ENCODE measurements at regions not wholly inside any gene's neighbourhood (a gene's known extent, or its start where the extent isn't known, plus 50 kb on each side); places are given as distances from the start of the nearest gene placed in this dataset.

GRCh38 chr12:34388636-34389377 is 366.5 kb downstream of the ALG10 start:
- Mint-ChIP-seq H3K36me3 (ENCODE audit: insufficient read depth, unreplicated experiment) (no peaks in the 10 kb centered on the region), H3K9me3 (ENCODE audit: low read depth, unreplicated experiment) (peaks cover 12% of the 10 kb centered on the region), H3K4me3 (ENCODE audit: low read depth, unreplicated experiment) (no peak overlapping the region), H3K27ac (ENCODE audit: unreplicated experiment) (no peak overlapping the region), H3K4me1 (ENCODE audit: low read depth, unreplicated experiment) (no peaks in the 10 kb centered on the region), H3K27me3 (ENCODE audit: unreplicated experiment) (no peaks in the 10 kb centered on the region)
- no peak for TF ChIP-seq CTCF (IDR thresholded peaks at IDR 0.05; ENCODE audit: unreplicated experiment)
- no TSS peak for BruUV-seq (replicated peaks)
- intact Hi-C loops (cut with micrococcal nuclease; ENCODE audit: unreplicated experiment), result no loop called here
- DNase-seq, result no peak
- CTCF ChIA-PET, result no interaction called here

DNA sequence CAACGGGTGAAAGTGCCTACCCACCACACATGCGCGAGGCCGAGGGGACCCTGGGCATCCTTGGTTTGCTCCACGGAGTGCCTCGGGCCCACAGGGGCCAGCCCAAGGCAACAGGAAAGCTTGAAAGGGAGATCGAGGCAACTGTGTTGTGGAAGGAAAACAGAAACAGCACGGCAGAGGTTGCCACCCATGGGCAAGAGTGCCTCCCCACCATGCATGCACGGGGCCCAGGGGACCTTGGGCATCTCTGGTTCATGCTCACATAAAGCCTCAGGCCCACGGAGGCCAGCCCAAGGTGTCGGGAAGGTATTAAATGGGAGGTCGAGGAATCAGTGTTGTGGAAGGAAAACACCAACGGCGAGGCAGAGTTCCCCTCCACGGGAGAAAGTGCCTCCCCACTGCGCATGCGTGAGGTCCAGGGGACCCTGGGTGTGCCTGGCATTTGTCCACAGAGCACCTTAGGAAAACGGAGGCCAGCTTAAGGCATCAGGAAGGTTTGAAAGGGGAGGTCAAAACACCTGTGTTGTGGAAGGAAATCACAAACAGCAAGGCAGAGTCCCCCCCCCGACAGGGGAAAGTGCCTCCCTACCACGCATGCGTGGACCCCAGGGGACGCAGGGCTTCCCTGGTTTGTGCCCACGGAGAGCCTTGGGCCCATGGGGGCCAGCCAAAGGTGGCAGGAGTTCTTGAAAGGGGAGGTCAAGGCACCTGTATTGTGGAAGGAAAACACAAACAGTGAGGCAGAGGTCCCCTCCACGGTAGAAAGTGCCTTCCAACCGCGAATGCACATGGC is 367.3 kb downstream of the ALG10 start:
- intact Hi-C loops (cut with micrococcal nuclease; ENCODE audit: unreplicated experiment), result no loop called here
- DNase-seq, result no peak
- no peak overlapping the region for H3K27ac Mint-ChIP-seq (ENCODE audit: unreplicated experiment)
- H3K27me3 Mint-ChIP-seq (ENCODE audit: unreplicated experiment), result no peaks in the 10 kb centered on the region
- TF ChIP-seq CTCF (IDR thresholded peaks at IDR 0.05; ENCODE audit: unreplicated experiment), result no peak
- H3K4me1 Mint-ChIP-seq (ENCODE audit: low read depth, unreplicated experiment), result no peaks in the 10 kb centered on the region
- H3K36me3 Mint-ChIP-seq (ENCODE audit: insufficient read depth, unreplicated experiment), result no peaks in the 10 kb centered on the region
- no peak overlapping the region for H3K4me3 Mint-ChIP-seq (ENCODE audit: low read depth, unreplicated experiment)
- peaks cover 12% of the 10 kb centered on the region for H3K9me3 Mint-ChIP-seq (ENCODE audit: low read depth, unreplicated experiment)
- no TSS peak for BruUV-seq (replicated peaks)
- CTCF ChIA-PET, result no interaction called here

GRCh38 chr12:34390171-34390841 is 368.0 kb downstream of the ALG10 start:
- intact Hi-C loops (cut with micrococcal nuclease; ENCODE audit: unreplicated experiment), result no loop called here
- CTCF ChIA-PET, result no interaction called here
- Mint-ChIP-seq H3K36me3 (ENCODE audit: insufficient read depth, unreplicated experiment) (no peaks in the 10 kb centered on the region), H3K9me3 (ENCODE audit: low read depth, unreplicated experiment) (peaks cover 9% of the 10 kb centered on the region), H3K27ac (ENCODE audit: unreplicated experiment) (no peak overlapping the region), H3K27me3 (ENCODE audit: unreplicated experiment) (no peaks in the 10 kb centered on the region), H3K4me3 (ENCODE audit: low read depth, unreplicated experiment) (no peak overlapping the region), H3K4me1 (ENCODE audit: low read depth, unreplicated experiment) (no peaks in the 10 kb centered on the region)
- DNase-seq, result no peak
- BruUV-seq (replicated peaks), result no TSS peak
- TF ChIP-seq CTCF (IDR thresholded peaks at IDR 0.05; ENCODE audit: unreplicated experiment), result no peak

- no peaks in the 10 kb centered on the region for H3K4me1 Mint-ChIP-seq (ENCODE audit: low read depth, unreplicated experiment)
- peaks cover 8% of the 10 kb centered on the region for H3K9me3 Mint-ChIP-seq (ENCODE audit: low read depth, unreplicated experiment)
- no peak for TF ChIP-seq CTCF (IDR thresholded peaks at IDR 0.05; ENCODE audit: unreplicated experiment)
- no TSS peak for BruUV-seq (replicated peaks)
- no peak overlapping the region for H3K4me3 Mint-ChIP-seq (ENCODE audit: low read depth, unreplicated experiment)
- intact Hi-C loops (cut with micrococcal nuclease; ENCODE audit: unreplicated experiment), result no loop called here
- CTCF ChIA-PET, result no interaction called here
- DNase-seq, result no peak
- H3K27me3 Mint-ChIP-seq (ENCODE audit: unreplicated experiment), result no peaks in the 10 kb centered on the region
- H3K27ac Mint-ChIP-seq (ENCODE audit: unreplicated experiment), result no peak overlapping the region
- no peaks in the 10 kb centered on the region for H3K36me3 Mint-ChIP-seq (ENCODE audit: insufficient read depth, unreplicated experiment)
These were observed 368.8 kb downstream of the ALG10 start for GRCh38 chr12:34390846-34391700.

All from Calu3 (cell line).